AG08395 (cell line): ENCODE measurements at regions not wholly inside any gene's neighbourhood (a gene's known extent, or its start where the extent isn't known, plus 50 kb on each side); places are given as distances from the start of the nearest gene placed in this dataset.

ENCODE experiments used
- DNase-seq: peaks from one replicate; pipeline ENCODE4 v3.0.0; 2012; ENCODE audit warnings: mixed read lengths, low spot score

DNA sequence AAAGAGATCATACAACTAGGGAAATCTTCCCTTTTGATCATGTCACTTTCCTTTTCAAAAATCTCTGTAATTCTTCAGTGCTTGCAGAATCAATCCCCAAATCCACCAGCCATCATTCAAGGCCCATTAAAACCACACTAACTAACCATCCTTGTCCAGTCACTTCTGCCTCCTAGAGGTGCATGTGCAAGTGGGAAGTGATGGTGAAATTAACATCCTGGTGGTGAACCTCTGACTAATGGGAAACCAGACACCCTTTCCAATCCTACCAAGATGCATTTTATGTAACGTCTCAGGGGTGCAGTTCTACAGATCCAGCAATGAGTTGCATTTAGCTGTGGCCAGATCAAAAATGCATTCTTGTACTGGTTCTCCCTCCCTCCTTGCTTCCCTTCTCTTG, 341.8 kb downstream of the RAPGEF2 start:
- DNase-seq = peak; percentile 9

GRCh38 chr4:159445692-159446091, 342.8 kb downstream of the RAPGEF2 start:
- no peak for DNase-seq

GRCh38 chr4:159446266-159446976, 343.5 kb downstream of the RAPGEF2 start:
- peak; percentile 75 for DNase-seq

GRCh38 chr4:159447296-159447695, 344.4 kb downstream of the RAPGEF2 start:
- no peak for DNase-seq

DNA sequence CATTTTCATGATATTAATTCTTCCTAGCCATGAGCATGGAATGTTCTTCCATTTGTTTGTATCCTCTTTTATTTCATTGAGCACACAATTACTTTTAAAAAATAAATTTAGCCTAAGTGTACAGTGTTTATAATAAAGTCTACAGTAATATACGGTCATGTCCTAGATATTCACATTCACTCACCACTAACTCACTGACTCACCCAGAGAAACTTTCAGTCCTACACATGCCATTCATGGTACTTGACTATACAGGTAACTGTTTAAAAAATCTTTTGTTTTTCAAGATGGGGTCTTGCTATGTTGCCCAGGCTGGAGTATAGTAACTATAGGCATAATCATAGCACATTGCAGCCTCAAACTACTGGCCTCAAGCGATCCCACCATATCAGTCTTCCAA, 348.1 kb downstream of the RAPGEF2 start:
- DNase-seq = no peak

DNA sequence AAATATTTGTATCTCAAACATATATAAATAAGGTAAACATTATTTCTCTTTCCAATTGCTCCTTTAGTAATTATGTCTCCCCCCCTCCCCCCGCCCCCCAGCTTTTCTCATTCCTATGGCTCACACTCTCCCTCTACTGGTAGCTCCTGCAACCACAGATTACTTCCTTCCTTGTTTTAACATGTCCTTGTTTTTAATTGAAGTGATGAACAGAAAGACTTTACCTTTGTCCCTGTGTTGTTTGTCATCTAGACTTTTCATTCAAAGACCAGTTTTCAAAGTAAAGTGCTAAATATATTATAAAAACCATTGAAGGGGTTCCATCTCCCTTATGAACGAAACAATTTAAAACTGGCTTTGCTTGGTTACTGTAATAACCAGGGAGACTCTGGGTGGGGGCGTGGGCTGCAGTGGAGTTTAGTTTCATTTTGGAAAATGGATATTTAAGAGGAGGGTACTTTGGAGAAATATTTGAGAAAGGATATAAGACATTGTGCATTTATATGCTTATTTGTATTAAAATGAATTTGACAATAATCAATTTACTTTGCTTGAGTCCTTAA, 352.9 kb downstream of the RAPGEF2 start:
- DNase-seq = peak; percentile 68

GRCh38 chr4:159460371-159460770, 357.5 kb downstream of the RAPGEF2 start:
- DNase-seq = no peak

DNA sequence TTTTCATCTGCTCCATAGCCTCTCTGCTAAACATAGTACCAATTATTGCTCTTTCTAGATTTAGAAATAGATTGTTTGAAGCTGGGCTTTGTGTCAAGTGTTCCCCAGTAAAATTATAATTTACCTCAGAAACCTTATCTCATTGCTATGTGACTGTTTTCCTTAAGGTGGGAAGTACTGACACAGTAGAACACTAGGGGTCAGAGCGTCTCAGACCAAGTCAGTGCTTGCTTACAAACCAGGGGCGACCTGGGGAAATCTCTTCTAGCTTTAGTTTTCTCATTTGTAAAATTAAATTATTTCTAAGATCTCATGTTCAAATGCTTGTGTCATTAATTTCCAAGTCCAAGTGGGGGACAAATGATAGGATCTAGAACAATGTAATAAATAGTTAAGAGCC, 360.4 kb downstream of the RAPGEF2 start:
- DNase-seq = no peak

- no peak for DNase-seq
These were observed 361.4 kb downstream of the RAPGEF2 start for GRCh38 chr4:159464302-159464701.

DNA sequence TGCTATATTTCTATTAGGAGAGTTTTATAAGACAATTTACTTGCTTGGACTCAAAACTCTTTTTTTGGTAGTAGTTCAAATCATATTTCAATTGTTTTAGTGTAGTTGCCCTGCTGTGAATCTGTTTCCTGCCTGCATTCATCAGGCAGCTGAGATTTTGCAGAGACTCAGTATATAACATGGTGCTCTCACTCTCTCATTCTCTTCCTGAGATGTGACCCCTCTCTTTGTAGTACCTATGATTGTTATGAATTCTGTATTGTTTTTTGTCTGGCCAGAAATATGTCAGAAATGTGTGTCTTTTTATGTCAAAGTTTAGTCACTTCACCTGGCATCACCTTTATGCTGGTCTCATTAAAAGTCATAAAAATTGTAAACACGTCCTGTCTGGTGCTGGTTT, 374.0 kb downstream of the RAPGEF2 start:
- no peak for DNase-seq

- no peak for DNase-seq
These were observed 377.9 kb downstream of the RAPGEF2 start for GRCh38 chr4:159480826-159481225.

DNA sequence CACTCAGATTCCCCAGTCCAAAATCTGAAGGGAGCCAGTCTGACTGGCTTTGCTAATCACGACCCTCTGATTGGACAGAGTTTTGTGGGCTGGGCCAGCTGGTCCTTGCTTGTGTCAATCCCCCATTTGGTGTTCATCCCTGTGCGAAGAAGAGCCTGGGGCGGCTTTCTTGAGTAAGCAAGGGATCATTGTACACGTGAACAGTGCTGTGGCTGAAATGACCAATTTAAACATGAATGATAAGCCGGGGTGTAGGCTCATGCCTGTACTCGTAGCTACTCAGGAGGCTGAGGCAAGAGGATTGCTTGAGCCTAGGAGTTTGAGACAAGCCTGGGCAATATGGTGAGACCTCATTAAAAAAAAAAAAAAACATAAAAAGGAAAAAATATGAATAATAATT, 379.1 kb downstream of the RAPGEF2 start:
- no peak for DNase-seq

DNA sequence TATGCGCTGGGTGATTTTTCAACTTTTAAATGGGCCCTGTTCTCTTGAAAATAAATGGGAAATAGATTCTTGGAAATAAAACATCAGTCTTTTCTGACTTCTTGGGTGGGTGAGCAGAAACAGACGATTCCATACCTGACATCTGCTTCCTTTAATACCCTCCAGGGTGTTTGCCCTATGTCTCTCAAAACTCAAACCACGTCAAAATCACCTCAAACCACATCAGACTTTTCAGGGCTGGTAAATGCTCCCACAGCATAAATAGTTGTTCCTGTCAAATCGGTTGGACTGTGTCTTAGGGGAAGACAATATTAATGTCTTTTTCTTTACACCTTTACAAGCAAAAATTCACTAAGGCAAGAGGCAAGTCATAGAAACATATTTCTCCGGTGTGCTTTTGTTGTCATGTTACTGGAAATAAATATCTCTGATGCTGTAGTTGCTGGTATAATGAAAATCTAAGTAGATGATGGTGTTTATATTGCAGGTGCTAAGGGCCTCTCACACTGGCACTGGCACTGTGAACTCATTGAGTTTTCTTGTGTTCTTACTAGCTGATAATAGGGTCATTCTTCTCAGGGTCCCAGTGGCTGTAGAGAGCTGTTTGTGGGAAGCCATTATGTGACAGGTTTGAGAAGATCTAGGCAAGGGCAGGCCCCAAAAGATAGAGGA, 380.4 kb downstream of the RAPGEF2 start:
- DNase-seq = no peak

DNA sequence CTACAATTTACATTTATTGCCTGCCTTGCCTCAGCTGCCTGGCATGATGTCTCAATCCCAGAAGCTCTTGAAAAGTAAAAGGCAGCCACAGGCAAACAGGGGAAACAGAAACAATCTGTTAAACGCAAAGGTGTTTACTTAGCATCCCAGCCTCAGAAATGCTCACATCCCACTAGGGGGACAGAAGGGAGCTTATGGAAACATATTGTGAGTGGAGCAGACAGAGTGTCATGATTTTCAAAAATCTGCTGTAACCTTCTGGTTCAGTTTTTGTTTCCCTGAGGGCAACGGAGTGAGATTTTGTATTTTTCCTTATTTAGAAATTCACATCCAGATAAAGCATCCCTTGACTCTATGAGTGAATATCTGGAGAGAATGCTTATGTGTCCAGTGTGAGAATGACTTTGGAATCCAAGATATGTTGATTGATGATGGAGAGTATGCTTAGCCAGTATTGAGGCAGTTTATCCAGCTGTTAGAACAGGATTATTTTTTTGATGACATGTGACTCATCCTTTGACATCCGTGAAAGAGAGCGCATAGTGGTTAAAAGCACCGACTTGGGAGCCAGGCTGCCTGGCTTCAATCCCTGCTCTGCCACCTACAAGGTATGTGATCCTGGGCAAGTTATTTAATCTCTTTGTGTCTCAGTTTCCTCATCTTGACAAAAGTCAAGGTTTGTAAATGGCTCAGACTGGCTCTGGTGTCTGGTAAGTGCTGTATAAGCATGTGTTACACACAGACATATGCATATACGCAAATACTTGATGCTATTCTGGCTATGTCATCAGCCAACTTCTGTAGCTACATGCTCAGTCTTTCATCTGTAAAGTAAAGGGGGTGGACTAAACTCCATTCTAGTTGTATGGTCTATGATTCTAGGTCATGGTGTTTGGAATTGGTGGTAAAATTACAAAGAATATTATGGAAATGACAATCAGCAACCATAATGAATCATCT, 381.2 kb downstream of the RAPGEF2 start:
- no peak for DNase-seq

DNA sequence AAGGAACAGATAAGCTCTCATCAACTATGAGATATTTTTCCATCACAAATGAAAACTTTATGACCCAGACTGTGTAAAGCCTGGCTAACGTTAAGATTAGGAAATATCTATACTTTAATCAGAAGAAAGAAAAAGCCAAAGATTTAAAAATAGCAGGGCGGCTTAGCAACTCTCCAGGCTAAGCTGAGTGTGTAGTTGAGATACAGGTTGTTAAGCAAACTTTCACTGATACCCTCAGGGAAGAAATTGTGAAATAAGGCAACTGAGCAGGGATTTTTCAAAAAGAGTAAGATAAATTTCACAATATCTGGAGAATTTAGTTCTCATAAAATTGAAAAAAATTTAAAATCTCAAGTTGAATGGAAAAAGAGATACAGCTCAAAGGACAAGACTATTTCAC, 382.0 kb downstream of the RAPGEF2 start:
- DNase-seq = no peak

GRCh38 chr4:159487284-159487747, 384.4 kb downstream of the RAPGEF2 start:
- peak; percentile 77 for DNase-seq

DNA sequence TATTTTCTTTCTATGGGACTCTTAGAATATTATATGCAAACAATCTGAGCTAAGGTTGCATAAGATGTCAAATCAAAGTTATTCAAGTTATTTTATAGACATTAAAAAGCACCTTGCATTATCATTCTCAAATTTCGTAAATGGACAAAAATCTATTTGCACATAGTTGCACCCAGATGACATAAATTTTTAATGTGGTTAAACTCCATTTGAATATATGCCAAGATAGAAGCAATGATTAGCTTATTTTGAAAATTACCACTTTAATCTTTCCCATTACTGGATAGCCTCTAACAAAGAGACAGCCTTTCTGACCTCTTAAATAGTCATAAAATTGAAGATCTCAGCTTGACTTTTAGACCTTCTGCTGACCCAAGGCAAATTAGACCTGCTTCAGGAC, 386.8 kb downstream of the RAPGEF2 start:
- DNase-seq = no peak

DNA sequence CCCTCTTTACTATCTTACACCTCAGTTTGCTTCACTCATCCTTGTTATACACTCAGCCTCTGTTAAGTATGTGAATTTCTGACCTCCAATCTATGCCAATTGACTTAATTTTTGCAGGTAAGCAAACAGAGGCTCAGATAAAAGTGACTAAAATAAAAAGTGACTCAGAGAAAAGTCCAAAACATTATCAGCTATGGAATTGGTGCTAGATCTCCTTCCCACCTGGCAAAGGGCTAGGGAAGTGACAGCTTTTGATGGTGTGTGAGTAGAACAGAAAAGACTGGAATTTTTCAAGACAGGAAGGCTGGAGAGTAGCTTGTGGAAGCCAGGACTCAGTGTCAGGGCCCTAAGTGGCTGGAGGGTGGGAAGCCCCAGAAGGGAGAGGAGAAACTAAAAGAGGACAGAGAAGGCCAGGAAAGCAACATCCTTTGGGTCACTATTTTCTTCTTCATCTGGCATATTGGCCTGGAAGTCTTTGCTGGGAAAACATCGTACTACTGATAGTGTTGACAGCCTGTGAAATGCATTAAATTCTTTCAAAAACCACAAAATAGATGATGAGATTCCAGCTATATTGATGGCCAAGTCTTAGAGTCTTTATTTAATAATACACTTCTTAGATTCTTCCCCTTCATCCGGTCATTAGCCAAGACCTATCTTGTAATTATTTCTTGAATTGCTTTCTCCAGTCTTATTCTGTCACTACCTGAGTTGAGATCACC, 392.8 kb downstream of the RAPGEF2 start:
- no peak for DNase-seq

- no peak for DNase-seq
These were observed 393.4 kb downstream of the RAPGEF2 start for GRCh38 chr4:159496248-159496647.

- DNase-seq = no peak
These were observed 395.1 kb downstream of the RAPGEF2 start for GRCh38 chr4:159497936-159498335.

GRCh38 chr4:159498446-159499115, 395.7 kb downstream of the RAPGEF2 start:
- no peak for DNase-seq
